HL-60 (cell line): ENCODE measurements at regions not wholly inside any gene's neighbourhood (a gene's known extent, or its start where the extent isn't known, plus 50 kb on each side); places are given as distances from the start of the nearest gene placed in this dataset.
"Not testable (repeated sequence)": the region's sequence is repeated elsewhere in the genome, so short reads cannot be mapped to it uniquely, and the experiment has no call there.

Experiments used
- DNase-seq, 2 experiments: peaks; one replicate each; pipeline ENCODE4 v3.0.0-alpha.2; 2010 to 2020; ENCODE audit warnings: low read depth in 1 of 2, low spot score in 1 of 2
- H3K27ac ChIP-seq: fragments of 250-450 bp; sonication (Bioruptor Pico); replicated peaks from 2 replicates; pipeline ENCODE4 v1.5.1; 2020; ENCODE audit warnings: mild to moderate bottlenecking, moderate library complexity
- H3K27me3 ChIP-seq: fragments of 250-450 bp; sonication (Bioruptor Pico); 2 replicates; pipeline ENCODE4 v1.5.1; 2021; ENCODE audit warnings: mild to moderate bottlenecking, moderate library complexity; ENCODE audit not compliant: insufficient read depth, poor library complexity, severe bottlenecking
- H3K4me3 ChIP-seq: replicated peaks from 2 replicates; pipeline ENCODE4 v1.5.1; 2011; ENCODE audit warnings: mild to moderate bottlenecking, control low read depth, low read length; ENCODE audit not compliant: insufficient read depth
- CTCF ChIP-seq: IDR thresholded peaks from one replicate; pipeline ENCODE4 v1.5.1; 2011; ENCODE audit warnings: low read length, control low read depth, inconsistent platforms; ENCODE audit not compliant: insufficient read depth
- GABPA ChIP-seq: IDR thresholded peaks from 2 replicates; pipeline ENCODE4 v1.6.1; 2012; ENCODE audit warnings: low read depth
- POLR2AphosphoS5 ChIP-seq: IDR thresholded peaks from 2 replicates; pipeline ENCODE4 v1.6.1; 2012; ENCODE audit warnings: low read depth
- SPI1 ChIP-seq: IDR thresholded peaks from 2 replicates; pipeline ENCODE4 v1.6.1; 2012; ENCODE audit warnings: low read depth, mild to moderate bottlenecking, borderline replicate concordance
- TF ChIP-seq, protein P1 (sequence below): IDR thresholded peaks from 2 replicates; pipeline ENCODE4 v1.6.1; 2012; ENCODE audit warnings: low read depth; ENCODE audit not compliant: insufficient replicate concordance

- TF ChIP-seq CTCF (no peak), POLR2AphosphoS5 (no peak), SPI1 (no peak), GABPA (no peak)
- TF ChIP-seq, protein P1, sequence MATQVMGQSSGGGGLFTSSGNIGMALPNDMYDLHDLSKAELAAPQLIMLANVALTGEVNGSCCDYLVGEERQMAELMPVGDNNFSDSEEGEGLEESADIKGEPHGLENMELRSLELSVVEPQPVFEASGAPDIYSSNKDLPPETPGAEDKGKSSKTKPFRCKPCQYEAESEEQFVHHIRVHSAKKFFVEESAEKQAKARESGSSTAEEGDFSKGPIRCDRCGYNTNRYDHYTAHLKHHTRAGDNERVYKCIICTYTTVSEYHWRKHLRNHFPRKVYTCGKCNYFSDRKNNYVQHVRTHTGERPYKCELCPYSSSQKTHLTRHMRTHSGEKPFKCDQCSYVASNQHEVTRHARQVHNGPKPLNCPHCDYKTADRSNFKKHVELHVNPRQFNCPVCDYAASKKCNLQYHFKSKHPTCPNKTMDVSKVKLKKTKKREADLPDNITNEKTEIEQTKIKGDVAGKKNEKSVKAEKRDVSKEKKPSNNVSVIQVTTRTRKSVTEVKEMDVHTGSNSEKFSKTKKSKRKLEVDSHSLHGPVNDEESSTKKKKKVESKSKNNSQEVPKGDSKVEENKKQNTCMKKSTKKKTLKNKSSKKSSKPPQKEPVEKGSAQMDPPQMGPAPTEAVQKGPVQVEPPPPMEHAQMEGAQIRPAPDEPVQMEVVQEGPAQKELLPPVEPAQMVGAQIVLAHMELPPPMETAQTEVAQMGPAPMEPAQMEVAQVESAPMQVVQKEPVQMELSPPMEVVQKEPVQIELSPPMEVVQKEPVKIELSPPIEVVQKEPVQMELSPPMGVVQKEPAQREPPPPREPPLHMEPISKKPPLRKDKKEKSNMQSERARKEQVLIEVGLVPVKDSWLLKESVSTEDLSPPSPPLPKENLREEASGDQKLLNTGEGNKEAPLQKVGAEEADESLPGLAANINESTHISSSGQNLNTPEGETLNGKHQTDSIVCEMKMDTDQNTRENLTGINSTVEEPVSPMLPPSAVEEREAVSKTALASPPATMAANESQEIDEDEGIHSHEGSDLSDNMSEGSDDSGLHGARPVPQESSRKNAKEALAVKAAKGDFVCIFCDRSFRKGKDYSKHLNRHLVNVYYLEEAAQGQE = no peak
- no peak overlapping the region for H3K27ac ChIP-seq
- DNase-seq = no peak
- H3K4me3 ChIP-seq = no peak overlapping the region
- no peaks in the 10 kb centered on the region for H3K27me3 ChIP-seq
Observed at GRCh38 chrX:25427873-25428555, 412.2 kb upstream of the ARX start.

- H3K4me3 ChIP-seq, DNase-seq, H3K27ac ChIP-seq: not testable (repeated sequence)
Observed at GRCh38 chrX:25404163-25404562, 388.4 kb upstream of the ARX start.

DNA sequence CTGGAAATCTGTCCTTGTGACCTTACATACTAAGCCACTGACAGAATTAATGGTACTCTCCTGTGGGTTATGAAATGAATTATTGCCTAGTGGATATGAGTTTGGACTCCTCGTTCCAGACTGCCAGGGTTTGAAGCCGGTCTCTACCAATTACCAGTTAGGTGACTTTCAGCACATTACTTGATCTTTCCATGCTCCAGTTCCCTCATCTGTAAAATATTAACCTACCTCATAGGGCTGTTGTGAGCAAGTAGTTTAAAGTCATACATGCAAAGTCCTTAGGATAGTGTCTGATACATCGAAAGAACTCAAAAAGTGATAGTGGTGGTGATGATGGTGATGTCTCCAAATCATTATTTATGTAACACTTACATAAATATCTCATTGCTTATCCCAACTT lies 373.5 kb upstream of the ARX start:
- Histone ChIP-seq H3K27ac (no peak overlapping the region), H3K27me3 (no peaks in the 10 kb centered on the region), H3K4me3 (no peak overlapping the region)
- DNase-seq = no peak
- no peak for TF ChIP-seq SPI1
- no peak for TF ChIP-seq GABPA
- TF ChIP-seq, protein P1 = no peak
- TF ChIP-seq CTCF = no peak
- no peak for TF ChIP-seq POLR2AphosphoS5

More at GRCh38 chrX:25404163-25404562, 388.4 kb upstream of the ARX start:
- not testable (repeated sequence) for H3K27me3 ChIP-seq

DNA sequence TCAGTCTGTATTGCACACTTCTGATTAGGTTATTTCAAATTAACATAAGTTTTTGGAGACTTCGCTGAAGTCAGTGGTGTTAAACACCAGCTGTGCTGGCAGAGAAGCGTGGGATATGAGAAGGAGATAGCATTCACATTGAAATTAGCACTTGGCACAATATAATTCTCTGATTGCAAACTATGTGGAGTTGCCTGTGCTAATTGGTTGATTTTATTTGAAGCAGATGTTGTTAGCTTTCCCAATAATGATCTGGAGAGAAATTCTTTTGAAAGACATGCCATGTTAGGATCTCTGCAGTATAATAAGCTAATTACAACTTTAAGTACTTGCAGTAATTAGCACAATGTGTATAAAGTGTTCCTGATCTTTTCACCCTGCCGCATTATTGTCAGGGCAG lies 367.4 kb upstream of the ARX start:
- Histone ChIP-seq H3K4me3 (no peak overlapping the region), H3K27me3 (no peaks in the 10 kb centered on the region), H3K27ac (no peak overlapping the region)
- no peak for DNase-seq
- no peak for TF ChIP-seq CTCF
- no peak for TF ChIP-seq GABPA
- no peak for TF ChIP-seq SPI1
- TF ChIP-seq, protein P1 = no peak
- TF ChIP-seq POLR2AphosphoS5 = no peak
